Sigmoid colon (tissue), 4 donors: ENCODE measurements at regions not wholly inside any gene's neighbourhood (a gene's known extent, or its start where the extent isn't known, plus 50 kb on each side); places are given as distances from the start of the nearest gene placed in this dataset.

Experiments
- EP300 ChIP-seq, 4 donors: sonication (generic); formaldehyde crosslinking; IDR thresholded peaks; one replicate each; pipeline ENCODE4 v1.6.1; 2017; ENCODE audit warnings: antibody characterized with exemption in 4 of 4
- POLR2A ChIP-seq, 2 donors: fragments of 450-650 bp; IDR thresholded peaks; one replicate each; pipeline ENCODE4 v1.6.1; 2016; ENCODE audit warnings: antibody characterized with exemption in 2 of 2, mild to moderate bottlenecking in 2 of 2, moderate library complexity in 2 of 2
- POLR2AphosphoS5 ChIP-seq, 4 donors: sonication (generic); formaldehyde crosslinking; IDR thresholded peaks; one replicate each; pipeline ENCODE4 v1.6.1; 2017; ENCODE audit warnings: antibody characterized with exemption in 4 of 4
- TF ChIP-seq, protein P1 (sequence below), 4 experiments: fragments of 450-650 bp in 3 of 4; fragments of 200-600 bp in 1 of 4; IDR thresholded peaks; one replicate each; pipeline ENCODE4 v1.5.1; 2016 to 2019; ENCODE audit warnings: antibody characterized with exemption in 4 of 4, mild to moderate bottlenecking in 3 of 4, moderate library complexity in 2 of 4

DNA sequence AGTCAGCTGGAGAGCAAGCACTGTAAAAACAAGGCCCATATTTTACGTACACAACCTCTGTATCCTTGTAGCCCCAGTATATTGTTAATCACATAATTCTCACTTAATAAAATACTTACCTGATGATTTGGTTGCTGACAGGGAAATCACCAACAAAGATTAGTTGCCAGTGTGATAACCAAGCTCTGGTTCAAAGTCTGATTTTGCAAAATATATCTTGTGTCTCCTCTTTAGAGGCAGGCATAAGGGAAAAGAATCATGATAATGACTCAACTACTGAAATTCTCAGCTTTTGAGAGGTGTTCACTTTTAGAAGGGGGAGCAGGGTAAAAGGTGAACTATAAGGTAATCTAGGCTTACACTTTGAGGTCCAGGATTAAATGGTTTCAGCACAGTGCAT, 351.1 kb upstream of the CD180 start:
- TF ChIP-seq POLR2AphosphoS5 (IDR thresholded peaks at IDR 0.05), result no peak
- TF ChIP-seq, protein P1, sequence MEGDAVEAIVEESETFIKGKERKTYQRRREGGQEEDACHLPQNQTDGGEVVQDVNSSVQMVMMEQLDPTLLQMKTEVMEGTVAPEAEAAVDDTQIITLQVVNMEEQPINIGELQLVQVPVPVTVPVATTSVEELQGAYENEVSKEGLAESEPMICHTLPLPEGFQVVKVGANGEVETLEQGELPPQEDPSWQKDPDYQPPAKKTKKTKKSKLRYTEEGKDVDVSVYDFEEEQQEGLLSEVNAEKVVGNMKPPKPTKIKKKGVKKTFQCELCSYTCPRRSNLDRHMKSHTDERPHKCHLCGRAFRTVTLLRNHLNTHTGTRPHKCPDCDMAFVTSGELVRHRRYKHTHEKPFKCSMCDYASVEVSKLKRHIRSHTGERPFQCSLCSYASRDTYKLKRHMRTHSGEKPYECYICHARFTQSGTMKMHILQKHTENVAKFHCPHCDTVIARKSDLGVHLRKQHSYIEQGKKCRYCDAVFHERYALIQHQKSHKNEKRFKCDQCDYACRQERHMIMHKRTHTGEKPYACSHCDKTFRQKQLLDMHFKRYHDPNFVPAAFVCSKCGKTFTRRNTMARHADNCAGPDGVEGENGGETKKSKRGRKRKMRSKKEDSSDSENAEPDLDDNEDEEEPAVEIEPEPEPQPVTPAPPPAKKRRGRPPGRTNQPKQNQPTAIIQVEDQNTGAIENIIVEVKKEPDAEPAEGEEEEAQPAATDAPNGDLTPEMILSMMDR (IDR thresholded peaks at IDR 0.05), result no peak
- no peak for TF ChIP-seq EP300 (IDR thresholded peaks at IDR 0.05)
- no peak for TF ChIP-seq POLR2A (IDR thresholded peaks at IDR 0.05)
